HEK293 (cell line): ENCODE measurements at regions not wholly inside any gene's neighbourhood (a gene's known extent, or its start where the extent isn't known, plus 50 kb on each side); places are given as distances from the start of the nearest gene placed in this dataset.

Source experiments
- CTCF ChIA-PET: fragments of 350-600 bp; formaldehyde crosslinking; extraction: SDS; loops from one replicate; lab custom pipeline; 2021; ENCODE audit warnings: antibody characterized with exemption; lab: Yijun Ruan, JAX
- POLR2A ChIA-PET: fragments of 300-600 bp; formaldehyde crosslinking; extraction: SDS; loops from one replicate; lab custom pipeline; 2020; ENCODE audit warnings: antibody characterized with exemption, inconsistent platforms; lab: Yijun Ruan, JAX
- H3K27ac ChIP-seq: fragments of 200-500 bp; sonication (Bioruptor generic); 2 replicates; pipeline ENCODE4 v1.5.1; 2014; ENCODE audit warnings: low read depth, low read length, control low read depth, inconsistent platforms; ENCODE audit errors: extremely low read depth
- H3K36me3 ChIP-seq, 2 experiments: fragments of 200-500 bp in 1 of 2; sonication (Bioruptor generic) in 1 of 2; 1 replicate in 1 of 2; 2 replicates in 1 of 2; pipeline ENCODE4 v1.5.1; 2014 to 2017; ENCODE audit warnings: inconsistent platforms in 2 of 2, low read length in 2 of 2; ENCODE audit not compliant: control insufficient read depth in 2 of 2, insufficient read depth in 1 of 2
- H3K4me1 ChIP-seq: fragments of 200-500 bp; sonication (Bioruptor generic); 2 replicates; pipeline ENCODE4 v1.5.1; 2014; ENCODE audit warnings: mild to moderate bottlenecking, low read length, inconsistent platforms; ENCODE audit not compliant: control insufficient read depth, insufficient read depth
- H3K4me3 ChIP-seq: 2 replicates; pipeline ENCODE4 v1.5.1; 2011; ENCODE audit warnings: low read depth, mild to moderate bottlenecking, control low read depth, low read length, moderate library complexity
- H3K9me3 ChIP-seq: fragments of 200-500 bp; sonication (Bioruptor generic); 2 replicates; pipeline ENCODE4 v1.5.1; 2014; ENCODE audit warnings: low read depth, low read length, inconsistent platforms; ENCODE audit not compliant: control insufficient read depth, insufficient read depth
- EGR2 ChIP-seq: fragments of 450-650 bp; formaldehyde crosslinking; IDR thresholded peaks from 2 replicates; pipeline ENCODE4 v1.5.1; 2016; ENCODE audit warnings: low read depth, missing biosample characterization, missing genetic modification characterization
- FEZF1 ChIP-seq: fragments of 450-650 bp; formaldehyde crosslinking; IDR thresholded peaks from 2 replicates; pipeline ENCODE4 v1.5.1; 2016; ENCODE audit warnings: missing biosample characterization, missing genetic modification characterization
- IKZF3 ChIP-seq: fragments of 450-650 bp; IDR thresholded peaks from 2 replicates; pipeline ENCODE4 v1.5.0; 2018; ENCODE audit warnings: missing biosample characterization, mild to moderate bottlenecking, missing genetic modification characterization, moderate library complexity
- KLF16 ChIP-seq: fragments of 450-650 bp; formaldehyde crosslinking; IDR thresholded peaks from 2 replicates; pipeline ENCODE4 v1.5.1; 2017; ENCODE audit warnings: missing biosample characterization, missing genetic modification characterization
- OVOL3 ChIP-seq: fragments of 450-650 bp; formaldehyde crosslinking; IDR thresholded peaks from 2 replicates; pipeline ENCODE4 v1.5.1; 2016; ENCODE audit warnings: missing biosample characterization, missing genetic modification characterization
- PRDM1 ChIP-seq: fragments of 450-650 bp; formaldehyde crosslinking; IDR thresholded peaks from 2 replicates; pipeline ENCODE4; 2016; ENCODE audit warnings: missing biosample characterization, missing genetic modification characterization
- ZBTB1 ChIP-seq: fragments of 450-650 bp; formaldehyde crosslinking; IDR thresholded peaks from 2 replicates; pipeline ENCODE4 v1.5.1; 2016; ENCODE audit warnings: missing biosample characterization, missing genetic modification characterization
- ZBTB48 ChIP-seq: fragments of 450-650 bp; formaldehyde crosslinking; IDR thresholded peaks from 2 replicates; pipeline ENCODE4 v1.5.1; 2016; ENCODE audit warnings: missing biosample characterization, missing genetic modification characterization
- ZBTB7A ChIP-seq: fragments of 450-650 bp; formaldehyde crosslinking; IDR thresholded peaks from 2 replicates; pipeline ENCODE4 v1.5.1; 2016; ENCODE audit warnings: low read depth, missing biosample characterization, missing genetic modification characterization
- ZFHX2 ChIP-seq: fragments of 450-650 bp; formaldehyde crosslinking; conservative IDR thresholded peaks from 2 replicates; pipeline ENCODE4 v1.5.1; 2016; ENCODE audit warnings: missing biosample characterization, missing genetic modification characterization
- ZFP3 ChIP-seq: fragments of 450-650 bp; formaldehyde crosslinking; IDR thresholded peaks from 2 replicates; pipeline ENCODE4 v1.5.1; 2016; ENCODE audit warnings: low read depth, missing biosample characterization, missing genetic modification characterization
- ZNF184 ChIP-seq: fragments of 450-650 bp; IDR thresholded peaks from 2 replicates; pipeline ENCODE4 v1.5.1; 2018; ENCODE audit warnings: missing biosample characterization, mild to moderate bottlenecking, missing genetic modification characterization
- ZNF211 ChIP-seq: fragments of 450-650 bp; formaldehyde crosslinking; IDR thresholded peaks from 2 replicates; pipeline ENCODE4 v1.5.1; 2016; ENCODE audit warnings: low read depth, missing biosample characterization, missing genetic modification characterization
- ZNF223 ChIP-seq: fragments of 450-650 bp; formaldehyde crosslinking; IDR thresholded peaks from 2 replicates; pipeline ENCODE4 v1.5.1; 2016; ENCODE audit warnings: missing biosample characterization, missing genetic modification characterization
- ZNF473 ChIP-seq: fragments of 450-650 bp; formaldehyde crosslinking; IDR thresholded peaks from 2 replicates; pipeline ENCODE4 v1.5.1; 2017; ENCODE audit warnings: missing biosample characterization, missing genetic modification characterization
- ZNF571 ChIP-seq: fragments of 450-650 bp; formaldehyde crosslinking; IDR thresholded peaks from 2 replicates; pipeline ENCODE4 v1.5.0; 2017; ENCODE audit warnings: missing biosample characterization, missing genetic modification characterization
- ZNF626 ChIP-seq: fragments of 450-650 bp; sonication (Bioruptor Pico); formaldehyde crosslinking; IDR thresholded peaks from 2 replicates; pipeline ENCODE4 v1.5.1; 2018; ENCODE audit warnings: missing biosample characterization, missing genetic modification characterization, inconsistent platforms
- ZNF837 ChIP-seq: fragments of 450-650 bp; formaldehyde crosslinking; IDR thresholded peaks from 2 replicates; pipeline ENCODE4 v1.5.1; 2016; ENCODE audit warnings: missing biosample characterization, missing genetic modification characterization
- TF ChIP-seq, protein P1 (sequence below): fragments of 450-650 bp; formaldehyde crosslinking; IDR thresholded peaks from 2 replicates; pipeline ENCODE4 v1.5.1; 2016; ENCODE audit warnings: missing biosample characterization, missing genetic modification characterization
- TF ChIP-seq, protein P2 (sequence below): fragments of 450-650 bp; formaldehyde crosslinking; IDR thresholded peaks from 2 replicates; pipeline ENCODE4 v1.5.1; 2016; ENCODE audit warnings: missing biosample characterization, missing genetic modification characterization
- TF ChIP-seq, protein P3 (sequence below): fragments of 450-650 bp; IDR thresholded peaks from 2 replicates; pipeline ENCODE4 v1.5.1; 2018; ENCODE audit warnings: missing biosample characterization, mild to moderate bottlenecking, missing genetic modification characterization
- TF ChIP-seq, protein P4 (sequence below): fragments of 450-650 bp; formaldehyde crosslinking; IDR thresholded peaks from 2 replicates; pipeline ENCODE4 v1.5.1; 2017; ENCODE audit warnings: missing biosample characterization, missing genetic modification characterization

DNA sequence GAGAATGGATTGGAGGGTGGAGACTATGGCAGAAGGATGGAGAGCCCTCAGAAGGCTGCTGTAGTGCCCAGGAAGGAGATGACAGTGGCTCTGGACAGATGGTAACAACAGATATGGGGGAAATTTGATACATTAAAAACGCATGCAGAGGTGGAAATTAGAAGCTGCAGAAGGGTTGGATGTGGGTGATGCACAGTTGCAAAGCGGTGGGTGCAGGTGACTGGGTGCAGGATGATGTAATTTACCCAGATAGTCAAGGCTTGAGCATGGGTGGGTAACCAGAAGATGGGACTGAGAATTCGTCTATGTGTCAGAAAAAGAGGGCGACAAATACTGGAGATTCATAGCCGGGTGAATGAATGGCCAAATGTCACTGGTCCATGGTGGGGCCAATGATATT lies 570.3 kb downstream of the MN1 start:
- no peak overlapping the region for H3K27ac ChIP-seq
- ChIA-PET POLR2A (no interaction called here), CTCF (interaction anchor here (0.6 to 0.8 kb wide), 3 partner anchors 16 to 1436 kb away, joined by 3 to 4 read pairs (median 3); no protein-coding TSS in a partner anchor)
- H3K4me3 ChIP-seq: no peak overlapping the region
- H3K9me3 ChIP-seq: no peaks in the 10 kb centered on the region
- TF ChIP-seq KLF16 (tag by site-specific recombination) (no peak), ZFHX2 (tag by site-specific recombination) (peak; percentile 75), EGR2 (tag by site-specific recombination) (peak; percentile 84)
- TF ChIP-seq, protein P1, sequence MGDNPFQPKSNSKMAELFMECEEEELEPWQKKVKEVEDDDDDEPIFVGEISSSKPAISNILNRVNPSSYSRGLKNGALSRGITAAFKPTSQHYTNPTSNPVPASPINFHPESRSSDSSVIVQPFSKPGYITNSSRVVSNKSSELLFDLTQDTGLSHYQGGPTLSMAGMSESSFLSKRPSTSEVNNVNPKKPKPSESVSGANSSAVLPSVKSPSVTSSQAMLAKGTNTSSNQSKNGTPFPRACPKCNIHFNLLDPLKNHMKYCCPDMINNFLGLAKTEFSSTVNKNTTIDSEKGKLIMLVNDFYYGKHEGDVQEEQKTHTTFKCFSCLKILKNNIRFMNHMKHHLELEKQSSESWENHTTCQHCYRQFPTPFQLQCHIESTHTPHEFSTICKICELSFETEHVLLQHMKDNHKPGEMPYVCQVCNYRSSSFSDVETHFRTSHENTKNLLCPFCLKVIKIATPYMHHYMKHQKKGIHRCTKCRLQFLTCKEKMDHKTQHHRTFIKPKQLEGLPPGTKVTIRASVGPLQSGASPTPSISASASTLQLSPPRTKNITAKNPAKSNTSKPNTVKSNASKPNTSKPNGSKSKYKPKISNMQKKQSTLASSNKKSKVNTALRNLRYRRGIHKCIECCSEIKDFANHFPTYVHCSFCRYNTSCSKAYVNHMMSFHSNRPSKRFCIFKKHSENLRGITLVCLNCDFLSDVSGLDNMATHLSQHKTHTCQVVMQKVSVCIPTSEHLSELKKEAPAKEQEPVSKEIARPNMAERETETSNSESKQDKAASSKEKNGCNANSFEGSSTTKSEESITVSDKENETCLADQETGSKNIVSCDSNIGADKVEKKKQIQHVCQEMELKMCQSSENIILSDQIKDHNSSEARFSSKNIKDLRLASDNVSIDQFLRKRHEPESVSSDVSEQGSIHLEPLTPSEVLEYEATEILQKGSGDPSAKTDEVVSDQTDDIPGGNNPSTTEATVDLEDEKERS (tag by site-specific recombination): no peak
- no peaks in the 10 kb centered on the region for H3K4me1 ChIP-seq
- no peaks in the 10 kb centered on the region for H3K36me3 ChIP-seq

DNA sequence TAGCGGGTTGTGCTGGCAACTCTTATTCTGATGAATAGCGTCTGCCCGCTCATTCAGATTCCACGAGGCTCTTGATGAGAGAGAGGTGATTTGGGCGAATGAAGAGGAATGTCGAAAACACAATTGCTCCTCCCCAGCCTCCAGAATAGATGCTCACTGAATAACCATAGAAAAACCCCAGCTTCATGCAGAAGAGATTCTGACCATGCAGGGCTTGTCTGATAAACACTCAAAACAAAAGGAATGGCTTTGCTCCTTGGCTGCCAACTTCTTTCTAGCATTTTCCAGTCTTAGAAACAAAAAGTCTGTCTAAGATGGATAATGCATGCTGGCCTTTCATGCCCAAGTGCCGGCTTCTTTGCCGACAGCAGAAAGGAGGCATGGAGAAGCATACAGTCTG lies 569.5 kb downstream of the MN1 start:
- no peaks in the 10 kb centered on the region for H3K4me1 ChIP-seq
- TF ChIP-seq, protein P2, sequence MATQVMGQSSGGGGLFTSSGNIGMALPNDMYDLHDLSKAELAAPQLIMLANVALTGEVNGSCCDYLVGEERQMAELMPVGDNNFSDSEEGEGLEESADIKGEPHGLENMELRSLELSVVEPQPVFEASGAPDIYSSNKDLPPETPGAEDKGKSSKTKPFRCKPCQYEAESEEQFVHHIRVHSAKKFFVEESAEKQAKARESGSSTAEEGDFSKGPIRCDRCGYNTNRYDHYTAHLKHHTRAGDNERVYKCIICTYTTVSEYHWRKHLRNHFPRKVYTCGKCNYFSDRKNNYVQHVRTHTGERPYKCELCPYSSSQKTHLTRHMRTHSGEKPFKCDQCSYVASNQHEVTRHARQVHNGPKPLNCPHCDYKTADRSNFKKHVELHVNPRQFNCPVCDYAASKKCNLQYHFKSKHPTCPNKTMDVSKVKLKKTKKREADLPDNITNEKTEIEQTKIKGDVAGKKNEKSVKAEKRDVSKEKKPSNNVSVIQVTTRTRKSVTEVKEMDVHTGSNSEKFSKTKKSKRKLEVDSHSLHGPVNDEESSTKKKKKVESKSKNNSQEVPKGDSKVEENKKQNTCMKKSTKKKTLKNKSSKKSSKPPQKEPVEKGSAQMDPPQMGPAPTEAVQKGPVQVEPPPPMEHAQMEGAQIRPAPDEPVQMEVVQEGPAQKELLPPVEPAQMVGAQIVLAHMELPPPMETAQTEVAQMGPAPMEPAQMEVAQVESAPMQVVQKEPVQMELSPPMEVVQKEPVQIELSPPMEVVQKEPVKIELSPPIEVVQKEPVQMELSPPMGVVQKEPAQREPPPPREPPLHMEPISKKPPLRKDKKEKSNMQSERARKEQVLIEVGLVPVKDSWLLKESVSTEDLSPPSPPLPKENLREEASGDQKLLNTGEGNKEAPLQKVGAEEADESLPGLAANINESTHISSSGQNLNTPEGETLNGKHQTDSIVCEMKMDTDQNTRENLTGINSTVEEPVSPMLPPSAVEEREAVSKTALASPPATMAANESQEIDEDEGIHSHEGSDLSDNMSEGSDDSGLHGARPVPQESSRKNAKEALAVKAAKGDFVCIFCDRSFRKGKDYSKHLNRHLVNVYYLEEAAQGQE (tag by site-specific recombination): no peak
- TF ChIP-seq ZNF184 (tag by site-specific recombination): no peak
- no peak for TF ChIP-seq ZNF211
- TF ChIP-seq ZFP3 (tag by site-specific recombination): no peak
- TF ChIP-seq ZNF473: no peak
- TF ChIP-seq, protein P3, sequence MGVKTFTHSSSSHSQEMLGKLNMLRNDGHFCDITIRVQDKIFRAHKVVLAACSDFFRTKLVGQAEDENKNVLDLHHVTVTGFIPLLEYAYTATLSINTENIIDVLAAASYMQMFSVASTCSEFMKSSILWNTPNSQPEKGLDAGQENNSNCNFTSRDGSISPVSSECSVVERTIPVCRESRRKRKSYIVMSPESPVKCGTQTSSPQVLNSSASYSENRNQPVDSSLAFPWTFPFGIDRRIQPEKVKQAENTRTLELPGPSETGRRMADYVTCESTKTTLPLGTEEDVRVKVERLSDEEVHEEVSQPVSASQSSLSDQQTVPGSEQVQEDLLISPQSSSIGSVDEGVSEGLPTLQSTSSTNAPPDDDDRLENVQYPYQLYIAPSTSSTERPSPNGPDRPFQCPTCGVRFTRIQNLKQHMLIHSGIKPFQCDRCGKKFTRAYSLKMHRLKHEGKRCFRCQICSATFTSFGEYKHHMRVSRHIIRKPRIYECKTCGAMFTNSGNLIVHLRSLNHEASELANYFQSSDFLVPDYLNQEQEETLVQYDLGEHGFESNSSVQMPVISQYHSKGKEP (tag by site-specific recombination): no peak
- no peak for TF ChIP-seq ZBTB1 (tag by site-specific recombination)
- no peak for TF ChIP-seq IKZF3 (tag by site-specific recombination)
- TF ChIP-seq, protein P4, sequence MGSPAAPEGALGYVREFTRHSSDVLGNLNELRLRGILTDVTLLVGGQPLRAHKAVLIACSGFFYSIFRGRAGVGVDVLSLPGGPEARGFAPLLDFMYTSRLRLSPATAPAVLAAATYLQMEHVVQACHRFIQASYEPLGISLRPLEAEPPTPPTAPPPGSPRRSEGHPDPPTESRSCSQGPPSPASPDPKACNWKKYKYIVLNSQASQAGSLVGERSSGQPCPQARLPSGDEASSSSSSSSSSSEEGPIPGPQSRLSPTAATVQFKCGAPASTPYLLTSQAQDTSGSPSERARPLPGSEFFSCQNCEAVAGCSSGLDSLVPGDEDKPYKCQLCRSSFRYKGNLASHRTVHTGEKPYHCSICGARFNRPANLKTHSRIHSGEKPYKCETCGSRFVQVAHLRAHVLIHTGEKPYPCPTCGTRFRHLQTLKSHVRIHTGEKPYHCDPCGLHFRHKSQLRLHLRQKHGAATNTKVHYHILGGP (tag by site-specific recombination): no peak
- no peak for TF ChIP-seq FEZF1 (tag by site-specific recombination)
- no peak for TF ChIP-seq ZNF837 (tag by site-specific recombination)
- TF ChIP-seq OVOL3: no peak
- TF ChIP-seq ZBTB7A: no peak
- TF ChIP-seq PRDM1: no peak
- TF ChIP-seq ZNF626 (tag by site-specific recombination): no peak
- TF ChIP-seq ZNF571 (tag by site-specific recombination): no peak
- no peak for TF ChIP-seq ZBTB48
- no peak for TF ChIP-seq ZNF223
- no peak overlapping the region for H3K4me3 ChIP-seq
- no peaks in the 10 kb centered on the region for H3K36me3 ChIP-seq
- no peak overlapping the region for H3K27ac ChIP-seq
- ChIA-PET POLR2A (no interaction called here), CTCF (no interaction called here)
- no peaks in the 10 kb centered on the region for H3K9me3 ChIP-seq
